Bronchial epithelial cell (primary cell): ENCODE measurements at regions not wholly inside any gene's neighbourhood (a gene's known extent, or its start where the extent isn't known, plus 50 kb on each side); places are given as distances from the start of the nearest gene placed in this dataset.
A peak's percentile ranks its signal among the peaks of the same experiment; 100 is the strongest.

Experiments used
- DNase-seq: peaks from one replicate; pipeline ENCODE4 v3.0.0-alpha.2; 2010; ENCODE audit warnings: low read depth
- FAIRE-seq: peaks from 2 replicates; lab custom pipeline; 2011; peaks lifted over from hg19 to GRCh38; lab: Jason Lieb, UNC
- H3K27me3 ChIP-seq: 2 replicates; pipeline ENCODE4 v1.5.1; 2011; ENCODE audit warnings: low read length; ENCODE audit not compliant: control insufficient read depth, insufficient read depth
- H3K36me3 ChIP-seq: 2 replicates; pipeline ENCODE4 v1.5.1; 2011; ENCODE audit warnings: low read length; ENCODE audit not compliant: control insufficient read depth, insufficient read depth
- H3K4me3 ChIP-seq: 2 replicates; pipeline ENCODE4 v1.5.1; 2011; ENCODE audit warnings: mild to moderate bottlenecking, low read depth, low read length, control low read depth
- TF ChIP-seq, protein P1 (sequence below): IDR thresholded peaks from 2 replicates; pipeline ENCODE4 v1.5.1; 2011; ENCODE audit warnings: mild to moderate bottlenecking, moderate library complexity, low read length, control low read depth, inconsistent platforms; ENCODE audit not compliant: insufficient read depth, severe bottlenecking

- Histone ChIP-seq H3K4me3 (no peak overlapping the region), H3K27me3 (peaks cover 6% of the 10 kb centered on the region), H3K36me3 (no peaks in the 10 kb centered on the region)
- TF ChIP-seq, protein P1, sequence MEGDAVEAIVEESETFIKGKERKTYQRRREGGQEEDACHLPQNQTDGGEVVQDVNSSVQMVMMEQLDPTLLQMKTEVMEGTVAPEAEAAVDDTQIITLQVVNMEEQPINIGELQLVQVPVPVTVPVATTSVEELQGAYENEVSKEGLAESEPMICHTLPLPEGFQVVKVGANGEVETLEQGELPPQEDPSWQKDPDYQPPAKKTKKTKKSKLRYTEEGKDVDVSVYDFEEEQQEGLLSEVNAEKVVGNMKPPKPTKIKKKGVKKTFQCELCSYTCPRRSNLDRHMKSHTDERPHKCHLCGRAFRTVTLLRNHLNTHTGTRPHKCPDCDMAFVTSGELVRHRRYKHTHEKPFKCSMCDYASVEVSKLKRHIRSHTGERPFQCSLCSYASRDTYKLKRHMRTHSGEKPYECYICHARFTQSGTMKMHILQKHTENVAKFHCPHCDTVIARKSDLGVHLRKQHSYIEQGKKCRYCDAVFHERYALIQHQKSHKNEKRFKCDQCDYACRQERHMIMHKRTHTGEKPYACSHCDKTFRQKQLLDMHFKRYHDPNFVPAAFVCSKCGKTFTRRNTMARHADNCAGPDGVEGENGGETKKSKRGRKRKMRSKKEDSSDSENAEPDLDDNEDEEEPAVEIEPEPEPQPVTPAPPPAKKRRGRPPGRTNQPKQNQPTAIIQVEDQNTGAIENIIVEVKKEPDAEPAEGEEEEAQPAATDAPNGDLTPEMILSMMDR, result peak; percentile 38
- FAIRE-seq (no peak), DNase-seq (no peak)
Measured at GRCh38 chr12:98374007-98374406, 141.4 kb upstream of the TMPO start.

GRCh38 chr12:98379106-98379505 lies 136.3 kb upstream of the TMPO start:
- no peaks in the 10 kb centered on the region for H3K36me3 ChIP-seq
- no peak overlapping the region for H3K4me3 ChIP-seq
- no peak for DNase-seq
- TF ChIP-seq, protein P1, result no peak
- H3K27me3 ChIP-seq, result peaks cover 6% of the 10 kb centered on the region
- no peak for FAIRE-seq

- no peaks in the 10 kb centered on the region for H3K27me3 ChIP-seq
- DNase-seq (no peak), FAIRE-seq (no peak)
- no peaks in the 10 kb centered on the region for H3K36me3 ChIP-seq
- no peak overlapping the region for H3K4me3 ChIP-seq
- TF ChIP-seq, protein P1, result no peak
Measured at GRCh38 chr12:98385641-98386040, 129.7 kb upstream of the TMPO start.

DNA sequence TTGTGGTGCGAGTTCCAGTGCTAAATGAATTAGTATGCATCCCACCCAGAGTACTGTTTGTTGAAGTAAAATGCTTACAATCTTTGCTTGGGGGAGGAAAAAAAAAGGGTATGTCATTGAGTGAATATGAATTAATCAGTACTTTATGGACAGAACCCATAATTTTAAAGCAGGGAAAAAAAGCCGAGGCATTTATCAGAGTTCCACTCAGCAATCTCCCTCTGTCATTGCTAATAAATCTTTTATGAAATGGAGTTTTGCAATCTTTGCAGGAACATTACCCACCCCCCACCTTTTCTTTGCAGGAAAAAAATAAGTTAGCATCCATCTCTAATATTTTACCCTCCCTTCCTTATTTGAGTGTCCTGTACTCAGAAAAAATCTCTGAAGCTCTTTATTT lies 127.9 kb upstream of the TMPO start:
- Histone ChIP-seq H3K36me3 (no peaks in the 10 kb centered on the region), H3K27me3 (no peaks in the 10 kb centered on the region), H3K4me3 (no peak overlapping the region)
- DNase-seq, result no peak
- TF ChIP-seq, protein P1, result no peak
- no peak for FAIRE-seq

DNA sequence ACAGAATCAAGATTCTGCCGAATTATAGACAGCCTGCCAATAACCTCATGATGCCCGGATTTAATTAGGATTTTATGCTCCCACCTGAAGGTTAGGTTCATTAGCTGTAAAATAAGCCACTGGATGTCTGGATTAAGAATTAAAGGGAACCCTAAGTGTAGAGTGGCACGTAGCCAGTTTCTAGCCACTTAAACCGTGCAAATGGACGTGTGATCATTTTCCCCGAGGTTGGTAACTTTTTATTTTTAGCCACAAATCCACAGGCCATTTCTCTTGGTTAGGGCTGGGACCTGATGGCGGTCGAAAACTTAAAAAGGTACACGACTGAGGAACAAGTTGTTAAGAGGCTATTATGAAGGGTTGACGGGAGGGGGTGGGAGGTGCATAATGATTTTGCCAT lies 127.3 kb upstream of the TMPO start:
- Histone ChIP-seq H3K36me3 (no peaks in the 10 kb centered on the region), H3K27me3 (no peaks in the 10 kb centered on the region), H3K4me3 (no peak overlapping the region)
- DNase-seq (no peak), FAIRE-seq (no peak)
- TF ChIP-seq, protein P1, result no peak

DNA sequence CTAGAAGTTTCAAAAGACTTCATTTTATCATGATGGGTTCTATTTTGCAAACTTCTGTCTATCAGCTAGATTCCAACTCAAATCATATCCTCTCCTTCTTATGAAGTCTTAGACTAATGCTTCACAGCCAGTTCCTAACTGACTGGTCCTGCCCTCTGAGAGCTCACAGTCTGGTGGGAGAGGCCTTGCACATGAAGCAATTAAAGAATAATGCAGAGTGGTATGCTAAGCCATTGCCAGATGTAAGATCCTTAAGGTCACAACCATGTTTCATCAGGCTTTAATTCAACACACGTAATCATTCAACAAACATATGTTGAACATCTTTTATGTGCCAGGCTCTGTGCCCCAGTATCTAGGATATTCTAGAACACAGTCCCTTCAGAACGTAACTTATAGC lies 125.8 kb upstream of the TMPO start:
- no peaks in the 10 kb centered on the region for H3K27me3 ChIP-seq
- no peak for DNase-seq
- TF ChIP-seq, protein P1, result no peak

More for the DNA sequence above, 125.8 kb upstream of the TMPO start:
- Histone ChIP-seq H3K36me3 (no peaks in the 10 kb centered on the region), H3K4me3 (no peak overlapping the region)
- FAIRE-seq, result no peak
